ENCODE measurements at regions not wholly inside any gene's neighbourhood (a gene's known extent, or its start where the extent isn't known, plus 50 kb on each side); places are given as distances from the start of the nearest gene placed in this dataset.

GRCh38 chr6:92023410-92023966 lies 1395.9 kb downstream of the EPHA7 start:
- Histone ChIP-seq H3K79me2 (ENCODE audit: control insufficient read depth, insufficient read depth, low read length) (no peaks in the 10 kb centered on the region), H3K4me2 (ENCODE audit: control insufficient read depth, extremely low read depth, insufficient read depth, low read depth, low read length) (no peak overlapping the region), H3K4me3 (ENCODE audit: control insufficient read depth in 2 of 3, extremely low read depth in 1 of 3, insufficient read depth in 2 of 3, low read depth in 1 of 3, low read length in 3 of 3) (no peak overlapping the region), H4K20me1 (ENCODE audit: control insufficient read depth, extremely low read depth, insufficient read depth, low read length) (no peaks in the 10 kb centered on the region), H3K9ac (ENCODE audit: control insufficient read depth, extremely low read depth, insufficient read depth, low read length) (no peak overlapping the region), H3K27me3 (ENCODE audit: control insufficient read depth, extremely low read depth, insufficient read depth, low read length) (no peaks in the 10 kb centered on the region), H2AFZ (ENCODE audit: control insufficient read depth, low read length) (no peak overlapping the region), H3K27ac (ENCODE audit: control insufficient read depth, insufficient read depth, low read length) (no peak overlapping the region), H3K9me1 (ENCODE audit: control insufficient read depth, extremely low read depth, insufficient read depth, low read length) (no peaks in the 10 kb centered on the region), H3K9me3 (ENCODE audit: control insufficient read depth, low read depth, low read length) (no peaks in the 10 kb centered on the region), H3K36me3 (ENCODE audit: control insufficient read depth in 2 of 2, extremely low read depth in 1 of 2, insufficient read depth in 2 of 2, low read length in 2 of 2) (no peaks in the 10 kb centered on the region), H3K4me1 (ENCODE audit: control insufficient read depth, extremely low read depth, insufficient read depth, low read length) (no peaks in the 10 kb centered on the region)
- dilution Hi-C loops (cut with MboI; ENCODE audit: extremely low pct_ligation_motif_present, low sequenced_read_pairs): no loop called here
- DNase-seq (ENCODE audit: low read depth, low spot score) (no peak), FAIRE-seq (no peak)
- no peak for TF ChIP-seq CTCF (optimal IDR thresholded peaks at IDR 0.05 in 1 of 3, IDR thresholded peaks at IDR 0.05 in 1 of 3, conservative IDR thresholded peaks at IDR 0.05 in 1 of 3; ENCODE audit: extremely low read depth in 1 of 3, insufficient read depth in 2 of 3, low read length in 3 of 3)
- no peak for TF ChIP-seq EZH2 (IDR thresholded peaks at IDR 0.05; ENCODE audit: low read length)

GRCh38 chr6:92011681-92012245 lies 1407.6 kb downstream of the EPHA7 start:
- dilution Hi-C loops (cut with MboI; ENCODE audit: extremely low pct_ligation_motif_present, low sequenced_read_pairs): no loop called here
- no peaks in the 10 kb centered on the region for H3K36me3 ChIP-seq (ENCODE audit: control insufficient read depth in 2 of 2, extremely low read depth in 1 of 2, insufficient read depth in 2 of 2, low read length in 2 of 2)
- DNase-seq (ENCODE audit: low read depth, low spot score): no peak
- no peaks in the 10 kb centered on the region for H3K79me2 ChIP-seq (ENCODE audit: control insufficient read depth, insufficient read depth, low read length)
- H4K20me1 ChIP-seq (ENCODE audit: control insufficient read depth, extremely low read depth, insufficient read depth, low read length): no peaks in the 10 kb centered on the region
- no peak overlapping the region for H3K4me3 ChIP-seq (ENCODE audit: control insufficient read depth in 2 of 3, extremely low read depth in 1 of 3, insufficient read depth in 2 of 3, low read depth in 1 of 3, low read length in 3 of 3)
- H3K9me3 ChIP-seq (ENCODE audit: control insufficient read depth, low read depth, low read length): no peaks in the 10 kb centered on the region
- no peak overlapping the region for H2AFZ ChIP-seq (ENCODE audit: control insufficient read depth, low read length)
- FAIRE-seq: no peak
- H3K27me3 ChIP-seq (ENCODE audit: control insufficient read depth, extremely low read depth, insufficient read depth, low read length): no peaks in the 10 kb centered on the region
- no peak overlapping the region for H3K4me2 ChIP-seq (ENCODE audit: control insufficient read depth, extremely low read depth, insufficient read depth, low read depth, low read length)
- no peak overlapping the region for H3K9ac ChIP-seq (ENCODE audit: control insufficient read depth, extremely low read depth, insufficient read depth, low read length)
- TF ChIP-seq CTCF (optimal IDR thresholded peaks at IDR 0.05 in 1 of 3, IDR thresholded peaks at IDR 0.05 in 1 of 3, conservative IDR thresholded peaks at IDR 0.05 in 1 of 3; ENCODE audit: extremely low read depth in 1 of 3, insufficient read depth in 2 of 3, low read length in 3 of 3) (no peak), EZH2 (IDR thresholded peaks at IDR 0.05; ENCODE audit: low read length) (no peak)
- no peaks in the 10 kb centered on the region for H3K9me1 ChIP-seq (ENCODE audit: control insufficient read depth, extremely low read depth, insufficient read depth, low read length)
- no peaks in the 10 kb centered on the region for H3K4me1 ChIP-seq (ENCODE audit: control insufficient read depth, extremely low read depth, insufficient read depth, low read length)
- no peak overlapping the region for H3K27ac ChIP-seq (ENCODE audit: control insufficient read depth, insufficient read depth, low read length)

Data from keratinocyte (primary cell).